Uterus (tissue), 3 donors: ENCODE measurements at regions not wholly inside any gene's neighbourhood (a gene's known extent, or its start where the extent isn't known, plus 50 kb on each side); places are given as distances from the start of the nearest gene placed in this dataset.

ENCODE experiments used
- DNase-seq, 2 donors: peaks; one replicate each; pipeline ENCODE4 v3.0.0-alpha.2; 2019 to 2020
- H3K27ac ChIP-seq, 2 donors: fragments of 200-600 bp; sonication (generic); 1 replicate in 1 of 2; 2 replicates in 1 of 2; pipeline ENCODE4 v1.5.1; 2016 to 2018
- H3K27me3 ChIP-seq, 2 donors: fragments of 200-600 bp; sonication (generic); one replicate each; pipeline ENCODE4 v1.5.1; 2018 to 2019; ENCODE audit warnings: control low read depth in 1 of 2
- H3K36me3 ChIP-seq, 2 donors: fragments of 200-600 bp; sonication (generic); one replicate each; pipeline ENCODE4 v1.5.1; 2019; ENCODE audit warnings: control low read depth in 1 of 2
- H3K4me1 ChIP-seq, 2 donors: fragments of 200-600 bp; sonication (generic); one replicate each; pipeline ENCODE4 v1.5.1; 2018 to 2019; ENCODE audit warnings: control low read depth in 1 of 2
- H3K4me3 ChIP-seq, 2 donors: fragments of 200-600 bp; sonication (generic); 1 replicate in 1 of 2; 2 replicates in 1 of 2; pipeline ENCODE4 v1.5.1; 2018 to 2019; ENCODE audit warnings: mild to moderate bottlenecking in 1 of 2
- H3K9me3 ChIP-seq, 2 donors: fragments of 200-600 bp; sonication (generic); one replicate each; pipeline ENCODE4 v1.5.1; 2019; ENCODE audit warnings: control low read depth in 1 of 2
- POLR2A ChIP-seq, 2 donors: fragments of 450-650 bp; IDR thresholded peaks; one replicate each; pipeline ENCODE4 v1.6.1; 2016; ENCODE audit warnings: antibody characterized with exemption in 2 of 2, mild to moderate bottlenecking in 1 of 2, moderate library complexity in 1 of 2
- intact Hi-C: fragments of 100-400 bp; cut with DNase I; formaldehyde crosslinking; loops from one replicate; pipeline ENCODE4 v1.15.1; 2023; ENCODE audit warnings: low total_unique reads
- TF ChIP-seq, protein P1 (sequence below), 4 experiments: fragments of 200-600 bp in 2 of 4; fragments of 450-650 bp in 2 of 4; sonication (generic) in 2 of 4; IDR thresholded peaks; one replicate each; pipeline ENCODE4 v1.5.1; 2016 to 2019; ENCODE audit warnings: antibody characterized with exemption in 4 of 4, mild to moderate bottlenecking in 2 of 4, moderate library complexity in 1 of 4
- donor health status: DM: yes; HTN: yes; CAD: no.

DNA sequence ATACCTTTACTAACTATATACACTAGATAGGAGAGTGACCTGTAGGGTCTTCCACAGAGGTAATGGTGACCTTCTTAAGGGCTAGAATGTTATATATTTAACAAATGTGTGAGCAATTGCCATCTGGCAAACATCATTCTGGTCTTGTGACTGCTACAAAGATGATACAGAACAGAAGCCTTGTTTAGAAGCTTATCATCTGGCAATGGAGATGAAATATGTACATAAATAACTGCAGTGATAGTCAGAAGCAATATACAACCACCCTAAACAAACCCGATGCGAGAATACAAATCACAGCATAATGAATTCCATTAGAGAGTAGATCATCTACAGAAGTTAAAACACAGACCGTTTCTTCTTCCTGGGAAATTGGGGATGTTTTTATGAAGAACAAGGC, 952.7 kb upstream of the SLIT2 start:
- DNase-seq, result no peak
- Histone ChIP-seq H3K4me1 (no peaks in the 10 kb centered on the region), H3K4me3 (no peak overlapping the region), H3K27ac (no peak overlapping the region), H3K9me3 (no peaks in the 10 kb centered on the region), H3K36me3 (no peaks in the 10 kb centered on the region), H3K27me3 (no peaks in the 10 kb centered on the region)
- intact Hi-C loops, result no loop called here
- TF ChIP-seq, protein P1, sequence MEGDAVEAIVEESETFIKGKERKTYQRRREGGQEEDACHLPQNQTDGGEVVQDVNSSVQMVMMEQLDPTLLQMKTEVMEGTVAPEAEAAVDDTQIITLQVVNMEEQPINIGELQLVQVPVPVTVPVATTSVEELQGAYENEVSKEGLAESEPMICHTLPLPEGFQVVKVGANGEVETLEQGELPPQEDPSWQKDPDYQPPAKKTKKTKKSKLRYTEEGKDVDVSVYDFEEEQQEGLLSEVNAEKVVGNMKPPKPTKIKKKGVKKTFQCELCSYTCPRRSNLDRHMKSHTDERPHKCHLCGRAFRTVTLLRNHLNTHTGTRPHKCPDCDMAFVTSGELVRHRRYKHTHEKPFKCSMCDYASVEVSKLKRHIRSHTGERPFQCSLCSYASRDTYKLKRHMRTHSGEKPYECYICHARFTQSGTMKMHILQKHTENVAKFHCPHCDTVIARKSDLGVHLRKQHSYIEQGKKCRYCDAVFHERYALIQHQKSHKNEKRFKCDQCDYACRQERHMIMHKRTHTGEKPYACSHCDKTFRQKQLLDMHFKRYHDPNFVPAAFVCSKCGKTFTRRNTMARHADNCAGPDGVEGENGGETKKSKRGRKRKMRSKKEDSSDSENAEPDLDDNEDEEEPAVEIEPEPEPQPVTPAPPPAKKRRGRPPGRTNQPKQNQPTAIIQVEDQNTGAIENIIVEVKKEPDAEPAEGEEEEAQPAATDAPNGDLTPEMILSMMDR (IDR thresholded peaks at IDR 0.05), result no peak
- no peak for TF ChIP-seq POLR2A (IDR thresholded peaks at IDR 0.05)

- Histone ChIP-seq H3K4me1 (no peaks in the 10 kb centered on the region), H3K9me3 (no peaks in the 10 kb centered on the region), H3K27me3 (no peaks in the 10 kb centered on the region), H3K36me3 (no peaks in the 10 kb centered on the region), H3K4me3 (no peak overlapping the region), H3K27ac (no peak overlapping the region)
- intact Hi-C loops, result no loop called here
- no peak for TF ChIP-seq POLR2A (IDR thresholded peaks at IDR 0.05)
- TF ChIP-seq, protein P1 (IDR thresholded peaks at IDR 0.05), result no peak
- no peak for DNase-seq
Measured at GRCh38 chr4:19293781-19294180, 957.9 kb upstream of the SLIT2 start.

DNA sequence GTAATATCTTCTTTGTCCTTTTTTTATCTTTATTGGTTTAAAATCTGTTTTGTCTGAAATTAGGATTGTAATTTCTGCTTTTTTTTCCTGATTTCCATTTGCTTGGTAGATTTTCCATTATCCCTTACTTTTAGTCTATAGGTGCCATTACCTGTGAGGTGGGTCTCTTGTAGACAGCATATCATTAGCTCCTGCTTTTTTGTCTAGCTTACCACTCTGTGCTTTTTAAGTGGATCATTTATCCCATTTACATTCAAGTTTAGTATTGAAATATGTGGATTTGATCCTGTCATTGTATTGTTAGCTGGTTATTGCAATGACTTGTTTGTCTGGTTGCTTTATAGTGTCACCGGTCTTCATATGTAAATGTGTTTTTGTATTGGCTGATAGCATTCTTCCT, 958.6 kb upstream of the SLIT2 start:
- Histone ChIP-seq H3K9me3 (no peaks in the 10 kb centered on the region), H3K4me1 (no peaks in the 10 kb centered on the region), H3K4me3 (no peak overlapping the region), H3K36me3 (no peaks in the 10 kb centered on the region), H3K27ac (no peak overlapping the region), H3K27me3 (no peaks in the 10 kb centered on the region)
- intact Hi-C loops, result no loop called here
- TF ChIP-seq, protein P1 (IDR thresholded peaks at IDR 0.05), result no peak
- no peak for TF ChIP-seq POLR2A (IDR thresholded peaks at IDR 0.05)
- DNase-seq, result no peak

GRCh38 chr4:19286924-19287323, 964.8 kb upstream of the SLIT2 start:
- intact Hi-C loops, result no loop called here
- no peak overlapping the region for H3K4me3 ChIP-seq
- TF ChIP-seq POLR2A (IDR thresholded peaks at IDR 0.05), result no peak
- TF ChIP-seq, protein P1 (IDR thresholded peaks at IDR 0.05), result no peak
- no peaks in the 10 kb centered on the region for H3K27me3 ChIP-seq
- H3K36me3 ChIP-seq, result no peaks in the 10 kb centered on the region
- no peaks in the 10 kb centered on the region for H3K9me3 ChIP-seq
- H3K4me1 ChIP-seq, result no peaks in the 10 kb centered on the region
- no peak overlapping the region for H3K27ac ChIP-seq
- DNase-seq, result no peak

- intact Hi-C loops, result no loop called here
- Histone ChIP-seq H3K27ac (no peak overlapping the region), H3K9me3 (no peaks in the 10 kb centered on the region), H3K36me3 (no peaks in the 10 kb centered on the region), H3K27me3 (no peaks in the 10 kb centered on the region), H3K4me1 (no peaks in the 10 kb centered on the region), H3K4me3 (no peak overlapping the region)
- no peak for DNase-seq
- TF ChIP-seq, protein P1 (IDR thresholded peaks at IDR 0.05), result no peak
- no peak for TF ChIP-seq POLR2A (IDR thresholded peaks at IDR 0.05)
Measured at GRCh38 chr4:19285146-19285545, 966.6 kb upstream of the SLIT2 start.
